DOHH2 (cell line): ENCODE measurements at regions not wholly inside any gene's neighbourhood (a gene's known extent, or its start where the extent isn't known, plus 50 kb on each side); places are given as distances from the start of the nearest gene placed in this dataset.

ENCODE experiments used
- H3F3A ChIP-seq: fragments of 200-600 bp; sonication (generic), shearing (Covaris generic); 2 replicates; pipeline ENCODE4 v1.6.0; 2016; ENCODE audit warnings: antibody characterized with exemption, mild to moderate bottlenecking; ENCODE audit not compliant: control insufficient read depth, insufficient read depth
- H3K27ac ChIP-seq: fragments of 200-600 bp; sonication (generic); 2 replicates; pipeline ENCODE4 v1.5.1; 2014; ENCODE audit warnings: low read depth, mild to moderate bottlenecking, low read length, moderate library complexity
- H3K27me3 ChIP-seq: fragments of 200-600 bp; sonication (generic); 2 replicates; pipeline ENCODE4 v1.6.1; 2014; ENCODE audit warnings: mild to moderate bottlenecking, low read length, mixed read lengths; ENCODE audit not compliant: control insufficient read depth
- H3K36me3 ChIP-seq: fragments of 200-600 bp; sonication (generic); 2 replicates; pipeline ENCODE4 v1.6.1; 2014; ENCODE audit warnings: mild to moderate bottlenecking, low read length, moderate library complexity, mixed read lengths; ENCODE audit not compliant: control insufficient read depth
- H3K4me1 ChIP-seq: fragments of 200-600 bp; sonication (generic); 2 replicates; pipeline ENCODE4 v1.6.1; 2014; ENCODE audit warnings: mild to moderate bottlenecking, low read length, mixed read lengths; ENCODE audit not compliant: control insufficient read depth
- H3K4me2 ChIP-seq: fragments of 200-600 bp; sonication (generic); 2 replicates; pipeline ENCODE4 v1.6.0; 2014; ENCODE audit warnings: mild to moderate bottlenecking, low read length, moderate library complexity
- H3K4me3 ChIP-seq: fragments of 200-600 bp; sonication (generic); 2 replicates; pipeline ENCODE4 v1.5.1; 2014; ENCODE audit warnings: mild to moderate bottlenecking, low read length, mixed read lengths
- H3K79me2 ChIP-seq: fragments of 200-600 bp; sonication (generic); 2 replicates; pipeline ENCODE4 v1.6.1; 2014; ENCODE audit warnings: mild to moderate bottlenecking, low read length, mixed read lengths; ENCODE audit not compliant: control insufficient read depth
- H3K9me2 ChIP-seq: fragments of 200-600 bp; sonication (generic); replicated peaks from 2 replicates; pipeline ENCODE4 v1.6.1; 2014; ENCODE audit warnings: mild to moderate bottlenecking, low read length, mixed read lengths; ENCODE audit not compliant: control insufficient read depth
- H3K9me3 ChIP-seq: fragments of 200-600 bp; sonication (generic); 2 replicates; pipeline ENCODE4 v1.6.1; 2014; ENCODE audit warnings: antibody characterized with exemption, low read length, mixed read lengths; ENCODE audit not compliant: control insufficient read depth, insufficient read depth
- H4K20me1 ChIP-seq: fragments of 200-600 bp; sonication (generic); 2 replicates; pipeline ENCODE4 v1.6.0; 2014; ENCODE audit warnings: low read depth, mild to moderate bottlenecking, antibody characterized with exemption, low read length, moderate library complexity; ENCODE audit not compliant: control insufficient read depth, insufficient read depth
- CTCF ChIP-seq: fragments of 200-600 bp; sonication (generic); IDR thresholded peaks from one replicate; pipeline ENCODE4 v1.5.1; 2014; ENCODE audit warnings: antibody characterized with exemption, mild to moderate bottlenecking, low read depth, low read length; ENCODE audit not compliant: poor library complexity, severe bottlenecking
- EZH2phosphoT487 ChIP-seq: fragments of 200-600 bp; sonication (generic); IDR thresholded peaks from 2 replicates; pipeline ENCODE4 v1.6.1; 2017; ENCODE audit warnings: borderline replicate concordance, mild to moderate bottlenecking, antibody characterized with exemption, low read length, moderate library complexity, mixed read lengths

- no peaks in the 10 kb centered on the region for H3K9me3 ChIP-seq
- H3K4me2 ChIP-seq = no peak overlapping the region
- H3K36me3 ChIP-seq = no peaks in the 10 kb centered on the region
- no peak overlapping the region for H3K4me3 ChIP-seq
- no peak overlapping the region for H3K27ac ChIP-seq
- H3F3A ChIP-seq = no peaks in the 10 kb centered on the region
- H3K79me2 ChIP-seq = no peaks in the 10 kb centered on the region
- H4K20me1 ChIP-seq = no peaks in the 10 kb centered on the region
- no peak for TF ChIP-seq EZH2phosphoT487
- no peak for TF ChIP-seq CTCF
- H3K9me2 ChIP-seq = no peaks in the 10 kb centered on the region
- no peaks in the 10 kb centered on the region for H3K4me1 ChIP-seq
- peaks cover 3% of the 10 kb centered on the region; the same call in 1 of the 2 replicates for H3K27me3 ChIP-seq
Measured at GRCh38 chr4:80127870-80128419, 54.9 kb upstream of the ANTXR2 start.

- H3K4me3 ChIP-seq = no peak overlapping the region
- no peaks in the 10 kb centered on the region for H3K9me3 ChIP-seq
- H4K20me1 ChIP-seq = no peaks in the 10 kb centered on the region
- no peaks in the 10 kb centered on the region for H3K79me2 ChIP-seq
- no peaks in the 10 kb centered on the region for H3K36me3 ChIP-seq
- H3K9me2 ChIP-seq = no peaks in the 10 kb centered on the region
- peaks cover 3% of the 10 kb centered on the region; the same call in 1 of the 2 replicates for H3K27me3 ChIP-seq
- no peaks in the 10 kb centered on the region for H3K4me1 ChIP-seq
- H3K27ac ChIP-seq = no peak overlapping the region
- no peaks in the 10 kb centered on the region for H3F3A ChIP-seq
- no peak overlapping the region for H3K4me2 ChIP-seq
- TF ChIP-seq EZH2phosphoT487 = no peak
- no peak for TF ChIP-seq CTCF
Measured at GRCh38 chr4:80126435-80126834, 53.4 kb upstream of the ANTXR2 start.

- peak; percentile 50 for TF ChIP-seq CTCF
- no peak for TF ChIP-seq EZH2phosphoT487
- Histone ChIP-seq H4K20me1 (no peaks in the 10 kb centered on the region), H3F3A (no peaks in the 10 kb centered on the region), H3K79me2 (no peaks in the 10 kb centered on the region), H3K27me3 (peaks cover 3% of the 10 kb centered on the region; the same call in 1 of the 2 replicates), H3K4me3 (no peak overlapping the region), H3K36me3 (no peaks in the 10 kb centered on the region), H3K4me2 (no peak overlapping the region), H3K9me2 (no peaks in the 10 kb centered on the region), H3K9me3 (no peaks in the 10 kb centered on the region), H3K27ac (no peak overlapping the region), H3K4me1 (no peaks in the 10 kb centered on the region)
Measured at GRCh38 chr4:80125252-80126177, 52.5 kb upstream of the ANTXR2 start.
